C4-2B (cell line): ENCODE measurements at regions not wholly inside any gene's neighbourhood (a gene's known extent, or its start where the extent isn't known, plus 50 kb on each side); places are given as distances from the start of the nearest gene placed in this dataset.

Experiments used
- CTCF ChIP-seq: fragments of 450-650 bp; conservative IDR thresholded peaks from 2 replicates; pipeline ENCODE4 v1.5.1; 2017; ENCODE audit warnings: mild to moderate bottlenecking
- ZFX ChIP-seq: fragments of 450-650 bp; IDR thresholded peaks from 2 replicates; pipeline ENCODE4 v1.6.1; 2017

GRCh38 chr10:21049482-21049881 lies 152.4 kb upstream of the NEBL start:
- TF ChIP-seq CTCF (no peak), ZFX (no peak)
